Peyer's patch (tissue), 4 donors: ENCODE measurements at regions not wholly inside any gene's neighbourhood (a gene's known extent, or its start where the extent isn't known, plus 50 kb on each side); places are given as distances from the start of the nearest gene placed in this dataset.

Experiments used
- DNase-seq, 3 donors: peaks; one replicate each; pipeline ENCODE4 v3.0.0-alpha.2; 2017 to 2019
- H3K27ac ChIP-seq, 4 donors: fragments of 200-600 bp; sonication (generic); one replicate each; pipeline ENCODE4 v1.5.1; 2016 to 2019
- H3K27me3 ChIP-seq, 2 donors: fragments of 200-600 bp; sonication (generic); one replicate each; pipeline ENCODE4 v1.5.1; 2019
- H3K36me3 ChIP-seq, 3 donors: fragments of 200-600 bp; sonication (generic); one replicate each; pipeline ENCODE4 v1.5.1; 2016 to 2019
- H3K4me1 ChIP-seq, 4 donors: fragments of 200-600 bp; sonication (generic); one replicate each; pipeline ENCODE4 v1.5.1; 2016 to 2019
- H3K4me3 ChIP-seq, 4 donors: fragments of 200-600 bp; sonication (generic); 1 replicate in 3 of 4; 2 replicates in 1 of 4; pipeline ENCODE4 v1.5.1; 2016 to 2019; ENCODE audit warnings: mild to moderate bottlenecking in 1 of 4
- H3K9me3 ChIP-seq, 4 donors: fragments of 200-600 bp; sonication (generic); one replicate each; pipeline ENCODE4 v1.5.1; 2016 to 2019; ENCODE audit warnings: mild to moderate bottlenecking in 1 of 4
- CTCF ChIP-seq, 6 experiments: fragments of 450-650 bp in 4 of 6; fragments of 200-600 bp in 2 of 6; sonication (generic) in 1 of 6; IDR thresholded peaks; one replicate each; pipeline ENCODE4 v1.5.1; 2017 to 2019; ENCODE audit warnings: antibody characterized with exemption in 6 of 6, mild to moderate bottlenecking in 3 of 6, moderate library complexity in 1 of 6
- POLR2A ChIP-seq, 2 donors: fragments of 450-650 bp; IDR thresholded peaks; one replicate each; pipeline ENCODE4 v1.5.1; 2017; ENCODE audit warnings: antibody characterized with exemption in 2 of 2, mild to moderate bottlenecking in 2 of 2, moderate library complexity in 2 of 2

DNA sequence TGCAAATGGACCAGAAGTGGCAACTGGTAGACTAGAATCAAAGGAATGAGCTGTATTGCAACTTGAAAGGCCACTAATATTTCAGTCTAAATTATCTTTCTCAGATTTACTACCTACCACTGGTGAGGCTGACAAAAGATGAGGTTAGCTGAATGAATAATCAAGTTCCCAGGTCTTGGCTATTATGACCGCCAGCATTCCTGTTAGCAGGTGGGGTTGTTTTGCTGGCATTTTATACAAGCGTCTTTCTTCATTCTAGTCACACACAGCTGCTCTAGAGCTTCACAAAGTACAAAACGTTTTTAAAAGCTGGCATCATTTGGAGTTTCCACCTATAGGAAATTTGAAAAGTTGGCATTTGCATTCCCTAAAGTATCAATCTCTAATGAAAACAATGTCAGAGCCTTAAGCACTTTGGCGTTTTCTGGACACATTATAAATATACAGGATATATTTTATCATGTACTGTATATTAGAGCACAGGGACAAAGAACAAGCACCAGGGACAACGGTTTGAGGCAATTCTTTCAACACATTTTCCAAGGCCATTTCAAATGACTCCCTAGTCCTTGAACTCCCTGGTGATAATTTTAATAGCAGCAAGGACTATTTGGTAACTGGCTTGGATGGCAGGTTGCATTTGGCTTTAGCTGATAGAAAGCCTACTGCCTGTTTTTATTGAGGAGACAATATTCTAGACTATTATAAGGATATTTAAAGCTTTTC lies 410.2 kb upstream of the CHST9 start:
- H3K27me3 ChIP-seq, result no peaks in the 10 kb centered on the region
- DNase-seq, result no peak
- H3K27ac ChIP-seq, result no peak overlapping the region
- TF ChIP-seq POLR2A (IDR thresholded peaks at IDR 0.05) (no peak), CTCF (IDR thresholded peaks at IDR 0.05) (no peak)
- H3K4me1 ChIP-seq, result no peaks in the 10 kb centered on the region
- no peaks in the 10 kb centered on the region for H3K9me3 ChIP-seq
- H3K36me3 ChIP-seq, result no peaks in the 10 kb centered on the region
- no peak overlapping the region for H3K4me3 ChIP-seq

DNA sequence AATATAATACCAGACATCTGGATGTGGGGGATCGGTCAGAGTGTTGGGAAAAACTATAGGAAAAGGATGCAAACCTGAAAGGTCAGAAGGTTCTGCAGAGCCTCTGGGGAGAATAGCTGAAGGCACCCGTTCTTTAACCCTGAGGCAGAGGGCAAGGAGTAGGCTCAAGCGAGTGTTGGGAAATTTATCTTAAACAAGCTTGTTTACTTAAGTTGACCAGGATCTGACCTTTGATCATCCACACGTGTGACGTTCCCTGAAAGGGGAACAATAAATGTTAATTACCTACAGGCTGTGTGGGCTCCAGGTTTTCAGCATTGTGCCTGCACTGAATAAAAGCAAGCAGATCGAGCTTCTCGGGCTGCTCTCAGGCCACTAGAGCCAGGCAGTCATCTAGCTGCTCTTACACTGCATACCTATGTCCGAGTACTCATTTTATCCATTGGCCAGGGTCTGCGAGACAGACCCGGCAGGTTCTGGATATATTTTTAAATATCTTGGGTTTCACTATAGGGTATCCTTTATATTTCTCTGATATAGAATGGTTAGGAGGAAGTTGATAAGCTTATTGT lies 400.6 kb upstream of the CHST9 start:
- no peak for TF ChIP-seq CTCF (IDR thresholded peaks at IDR 0.05)
- Histone ChIP-seq H3K4me3 (peak overlapping the region in 2 of 4 donors; percentile 25 to 34), H3K9me3 (peaks cover 0 to 6% (median 0%) of the 10 kb centered on the region in 4 donors), H3K36me3 (no peaks in the 10 kb centered on the region), H3K27ac (peak overlapping the region in 3 of 4 donors; percentile 32 to 83 (median 64)), H3K4me1 (peaks cover 0 to 11% (median 0%) of the 10 kb centered on the region in 4 donors), H3K27me3 (no peaks in the 10 kb centered on the region)
- peak in 2 of 3 donors; percentile 54 to 81 for DNase-seq

- H3K36me3 ChIP-seq, result no peaks in the 10 kb centered on the region
- DNase-seq, result peak in 1 of 3 donors; percentile 49
- no peaks in the 10 kb centered on the region for H3K27me3 ChIP-seq
- H3K27ac ChIP-seq, result peak overlapping the region in 1 of 4 donors; percentile 56
- TF ChIP-seq CTCF (IDR thresholded peaks at IDR 0.05) (no peak), POLR2A (IDR thresholded peaks at IDR 0.05) (no peak)
- no peak overlapping the region for H3K4me3 ChIP-seq
- peaks cover 0 to 11% (median 0%) of the 10 kb centered on the region in 4 donors for H3K4me1 ChIP-seq
- H3K9me3 ChIP-seq, result peaks cover 0 to 6% (median 0%) of the 10 kb centered on the region in 4 donors
Measured at GRCh38 chr18:27583466-27583865, 398.4 kb upstream of the CHST9 start.

DNA sequence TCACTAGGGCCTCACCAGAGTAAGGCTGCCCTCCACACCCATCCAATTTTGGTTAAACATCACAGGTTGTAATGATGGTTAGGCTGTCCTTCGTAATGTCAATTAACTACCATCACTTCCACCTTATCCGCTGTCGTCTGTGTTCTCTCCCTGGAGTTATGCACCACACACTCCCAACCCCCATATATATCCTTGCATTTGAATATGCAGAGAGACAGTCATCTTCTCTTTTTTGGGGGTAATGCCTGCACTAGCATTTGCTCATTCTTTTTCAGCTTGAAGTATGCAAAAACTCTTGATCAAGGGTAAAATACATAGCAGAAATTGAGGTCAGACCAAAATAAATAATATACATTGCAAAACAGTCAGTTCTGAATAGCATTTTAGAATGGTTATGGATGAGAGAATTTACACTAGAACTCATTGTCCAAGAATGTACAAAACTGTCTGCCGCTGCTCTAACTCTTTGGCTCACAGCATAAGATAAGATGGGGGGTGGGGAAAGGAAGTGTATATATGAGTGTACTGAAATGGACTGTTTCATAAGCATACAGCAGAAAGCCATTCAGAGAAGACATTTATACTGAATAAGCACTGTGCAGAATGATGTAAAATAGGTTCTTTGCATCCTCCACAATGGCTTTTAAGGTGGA lies 397.8 kb upstream of the CHST9 start:
- no peak for TF ChIP-seq POLR2A (IDR thresholded peaks at IDR 0.05)
- no peak for TF ChIP-seq CTCF (IDR thresholded peaks at IDR 0.05)
- Histone ChIP-seq H3K27ac (peak overlapping the region in 1 of 4 donors; percentile 56), H3K36me3 (no peaks in the 10 kb centered on the region), H3K4me3 (no peak overlapping the region), H3K27me3 (no peaks in the 10 kb centered on the region), H3K9me3 (peaks cover 0 to 6% (median 0%) of the 10 kb centered on the region in 4 donors), H3K4me1 (peaks cover 0 to 11% (median 0%) of the 10 kb centered on the region in 4 donors)
- DNase-seq, result no peak

DNA sequence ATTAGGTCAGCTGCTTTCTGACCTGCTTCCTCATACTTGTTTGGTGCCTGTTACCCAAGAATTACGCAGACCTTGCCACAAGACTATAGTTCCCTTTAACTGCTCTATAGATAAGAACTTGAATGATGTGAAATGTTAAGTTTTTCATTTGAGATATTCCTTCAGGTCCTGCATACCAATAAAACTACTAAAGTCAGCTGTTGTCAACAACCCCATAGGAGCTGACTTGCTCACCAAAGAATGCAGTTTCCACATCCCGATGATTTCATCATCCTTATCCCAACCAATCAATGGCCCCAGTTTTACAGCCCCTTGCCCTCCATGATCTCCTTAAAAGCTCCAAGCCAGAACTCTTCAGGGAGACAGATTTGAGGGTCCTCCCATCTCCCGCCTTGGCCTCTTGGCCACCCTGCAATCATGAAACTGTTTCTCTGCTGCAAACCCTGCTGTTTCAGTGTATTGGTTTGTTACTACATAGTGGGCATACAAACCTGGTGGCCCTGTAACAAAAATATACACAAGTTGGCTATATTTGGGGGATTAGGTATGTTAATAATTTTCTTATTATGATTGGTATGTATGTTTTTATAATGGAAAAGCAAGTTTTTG lies 396.3 kb upstream of the CHST9 start:
- Histone ChIP-seq H3K4me1 (peaks cover 0 to 11% (median 0%) of the 10 kb centered on the region in 4 donors), H3K27ac (no peak overlapping the region), H3K4me3 (no peak overlapping the region), H3K9me3 (peaks cover 0 to 6% (median 0%) of the 10 kb centered on the region in 4 donors), H3K36me3 (no peaks in the 10 kb centered on the region), H3K27me3 (no peaks in the 10 kb centered on the region)
- no peak for DNase-seq
- TF ChIP-seq POLR2A (IDR thresholded peaks at IDR 0.05) (no peak), CTCF (IDR thresholded peaks at IDR 0.05) (no peak)
